Ascending aorta (tissue), 2 donors: ENCODE measurements at regions not wholly inside any gene's neighbourhood (a gene's known extent, or its start where the extent isn't known, plus 50 kb on each side); places are given as distances from the start of the nearest gene placed in this dataset.
"Not testable (repeated sequence)": the region's sequence is repeated elsewhere in the genome, so short reads cannot be mapped to it uniquely, and the experiment has no call there.

ENCODE experiments used
- DNase-seq, 2 donors: peaks; one replicate each; pipeline ENCODE4 v3.0.0-alpha.2; 2019; ENCODE audit warnings: low spot score in 2 of 2
- H3K27ac ChIP-seq, 2 donors: fragments of 200-600 bp; sonication (generic); one replicate each; pipeline ENCODE4 v1.5.1; 2016 to 2017; ENCODE audit warnings: mild to moderate bottlenecking in 1 of 2
- H3K27me3 ChIP-seq: fragments of 200-600 bp; sonication (generic); one replicate; pipeline ENCODE4 v1.5.1; 2017
- H3K36me3 ChIP-seq, 2 donors: fragments of 200-600 bp; sonication (generic); one replicate each; pipeline ENCODE4 v1.5.1; 2016
- H3K4me1 ChIP-seq, 2 donors: fragments of 200-600 bp; sonication (generic); one replicate each; pipeline ENCODE4 v1.5.1; 2016 to 2017; ENCODE audit warnings: mild to moderate bottlenecking in 1 of 2
- H3K4me3 ChIP-seq, 2 donors: fragments of 200-600 bp; sonication (generic); one replicate each; pipeline ENCODE4 v1.5.1; 2016 to 2017; ENCODE audit warnings: mild to moderate bottlenecking in 1 of 2
- H3K9me3 ChIP-seq, 2 donors: fragments of 200-600 bp; sonication (generic); one replicate each; pipeline ENCODE4 v1.5.1; 2016
- CTCF ChIP-seq, 3 experiments: fragments of 200-600 bp in 2 of 3; fragments of 450-650 bp in 1 of 3; sonication (generic) in 2 of 3; IDR thresholded peaks; one replicate each; pipeline ENCODE4 v1.5.1; 2016 to 2019; ENCODE audit warnings: antibody characterized with exemption in 3 of 3, mild to moderate bottlenecking in 1 of 3, moderate library complexity in 1 of 3
- intact Hi-C: fragments of 100-400 bp; cut with DNase I; formaldehyde crosslinking; loops from one replicate; pipeline ENCODE4 v1.15.1; 2023

GRCh38 chr11:86873573-86874083 is 73.3 kb downstream of the PRSS23 start:
- Histone ChIP-seq H3K4me1 (no peaks in the 10 kb centered on the region), H3K27ac (no peak overlapping the region), H3K36me3 (no peaks in the 10 kb centered on the region), H3K9me3 (no peaks in the 10 kb centered on the region), H3K4me3 (no peak overlapping the region), H3K27me3 (no peaks in the 10 kb centered on the region)
- no peak for DNase-seq
- no peak for TF ChIP-seq CTCF (IDR thresholded peaks at IDR 0.05)
- intact Hi-C loops, result no loop called here

- intact Hi-C loops, result loop anchor here (5.0 kb wide), 1 partner anchor 548 kb away; no protein-coding TSS in a partner anchor
- Histone ChIP-seq H3K9me3 (no peaks in the 10 kb centered on the region), H3K4me1 (no peaks in the 10 kb centered on the region), H3K27me3 (no peaks in the 10 kb centered on the region), H3K27ac (no peak overlapping the region), H3K4me3 (no peak overlapping the region), H3K36me3 (no peaks in the 10 kb centered on the region)
- no peak for TF ChIP-seq CTCF (IDR thresholded peaks at IDR 0.05)
- DNase-seq, result no peak
Observed at GRCh38 chr11:86874304-86875056, 74.1 kb downstream of the PRSS23 start.

- H3K4me1 ChIP-seq, result no peaks in the 10 kb centered on the region
- H3K36me3 ChIP-seq, result no peaks in the 10 kb centered on the region
- no peak for TF ChIP-seq CTCF (IDR thresholded peaks at IDR 0.05)
- no peak overlapping the region for H3K27ac ChIP-seq
- H3K27me3 ChIP-seq, result no peaks in the 10 kb centered on the region
- H3K4me3 ChIP-seq, result no peak overlapping the region
- H3K9me3 ChIP-seq, result no peaks in the 10 kb centered on the region
- DNase-seq, result no peak
- intact Hi-C loops, result loop anchor here (5.0 kb wide), 1 partner anchor 546 kb away; no protein-coding TSS in a partner anchor
Observed at GRCh38 chr11:86876716-86877234, 76.4 kb downstream of the PRSS23 start.

- no peak for TF ChIP-seq CTCF (IDR thresholded peaks at IDR 0.05)
- intact Hi-C loops, result loop anchor here (5.0 kb wide), 1 partner anchor 545 kb away; no protein-coding TSS in a partner anchor
Observed at GRCh38 chr11:86877503-86877902, 77.2 kb downstream of the PRSS23 start.

GRCh38 chr11:86879241-86879640 is 76.0 kb downstream of the FZD4 start:
- DNase-seq, H3K27me3 ChIP-seq, H3K4me1 ChIP-seq, H3K4me3 ChIP-seq, H3K36me3 ChIP-seq, H3K27ac ChIP-seq, H3K9me3 ChIP-seq: not testable (repeated sequence)
- intact Hi-C loops, result loop anchor here (5.0 kb wide), 1 partner anchor 543 kb away; no protein-coding TSS in a partner anchor

More at GRCh38 chr11:86877503-86877902, 77.2 kb downstream of the PRSS23 start:
- Histone ChIP-seq H3K27me3 (no peaks in the 10 kb centered on the region), H3K36me3 (no peaks in the 10 kb centered on the region), H3K4me1 (no peaks in the 10 kb centered on the region), H3K9me3 (no peaks in the 10 kb centered on the region), H3K4me3 (no peak overlapping the region), H3K27ac (no peak overlapping the region)
- DNase-seq, result no peak

- Histone ChIP-seq H3K27me3 (no peaks in the 10 kb centered on the region), H3K9me3 (no peaks in the 10 kb centered on the region), H3K36me3 (peaks cover 0 to 5% of the 10 kb centered on the region in 2 donors), H3K4me1 (no peaks in the 10 kb centered on the region), H3K27ac (no peak overlapping the region), H3K4me3 (no peak overlapping the region)
- DNase-seq, result no peak
- intact Hi-C loops, result no loop called here
- no peak for TF ChIP-seq CTCF (IDR thresholded peaks at IDR 0.05)
Observed at GRCh38 chr11:86885311-86885710, 69.9 kb downstream of the FZD4 start.
